GM23338 (cell line): ENCODE measurements at regions not wholly inside any gene's neighbourhood (a gene's known extent, or its start where the extent isn't known, plus 50 kb on each side); places are given as distances from the start of the nearest gene placed in this dataset.

Source experiments
- ATAC-seq: fragments of 200-7000 bp; cut with Tn5 transposase; 3 replicates; pipeline ENCODE4 v1.9.1; 2020
- DNase-seq: peaks from one replicate; pipeline ENCODE4 v3.0.0-alpha.2; 2015; ENCODE audit warnings: low spot score
- H2AFZ ChIP-seq: fragments of 200-600 bp; sonication (generic); 2 replicates; pipeline ENCODE4 v1.8.0; 2016; ENCODE audit warnings: antibody characterized with exemption, mild to moderate bottlenecking, moderate library complexity
- H3F3A ChIP-seq: fragments of 200-600 bp; sonication (generic); replicated peaks from 2 replicates; pipeline ENCODE4 v1.8.0; 2017; ENCODE audit warnings: antibody characterized with exemption, mixed run types, low read depth
- H3K27ac ChIP-seq: fragments of 200-600 bp; sonication (generic); 2 replicates; pipeline ENCODE4 v1.6.1; 2016; ENCODE audit warnings: low read depth
- H3K27me3 ChIP-seq: fragments of 200-600 bp; sonication (generic); 2 replicates; pipeline ENCODE4 v1.8.0; 2016; ENCODE audit warnings: mild to moderate bottlenecking, mixed run types, moderate library complexity; ENCODE audit not compliant: insufficient read depth
- H3K36me3 ChIP-seq: fragments of 200-600 bp; sonication (generic); 2 replicates; pipeline ENCODE4 v1.8.0; 2016; ENCODE audit warnings: mild to moderate bottlenecking; ENCODE audit not compliant: insufficient read depth
- H3K4me1 ChIP-seq: fragments of 200-600 bp; sonication (generic); 2 replicates; pipeline ENCODE4 v1.8.0; 2016; ENCODE audit warnings: mild to moderate bottlenecking, moderate library complexity; ENCODE audit not compliant: insufficient read depth
- H3K4me2 ChIP-seq: fragments of 200-600 bp; sonication (generic); 2 replicates; pipeline ENCODE4 v1.7.1; 2017; ENCODE audit warnings: mixed run types
- H3K4me3 ChIP-seq: fragments of 200-600 bp; sonication (generic); 2 replicates; pipeline ENCODE4 v1.6.1; 2016; ENCODE audit warnings: mixed run types
- H3K79me2 ChIP-seq: fragments of 200-600 bp; sonication (generic); replicated peaks from 2 replicates; pipeline ENCODE4 v1.8.0; 2017; ENCODE audit warnings: mild to moderate bottlenecking; ENCODE audit not compliant: insufficient read depth
- H3K9me2 ChIP-seq: fragments of 200-600 bp; sonication (generic); 2 replicates; pipeline ENCODE4 v1.8.0; 2017; ENCODE audit not compliant: insufficient read depth
- H4K20me1 ChIP-seq: fragments of 200-600 bp; sonication (generic); replicated peaks from 2 replicates; pipeline ENCODE4 v1.8.0; 2017; ENCODE audit warnings: mild to moderate bottlenecking; ENCODE audit not compliant: insufficient read depth
- H3K27ac Mint-ChIP-seq: 2 replicates; pipeline ENCODE4 v1.8.0; 2020; ENCODE audit warnings: inconsistent platforms, mild to moderate bottlenecking, moderate library complexity, mixed read lengths
- H3K27me3 Mint-ChIP-seq: 3 replicates; pipeline ENCODE4 v1.8.0; 2022; ENCODE audit warnings: low read depth, mild to moderate bottlenecking, moderate library complexity, mixed read lengths, inconsistent platforms; ENCODE audit not compliant: insufficient read depth, poor library complexity
- H3K36me3 Mint-ChIP-seq: 3 replicates; pipeline ENCODE4 v1.8.0; 2021; ENCODE audit warnings: low read depth, mild to moderate bottlenecking, inconsistent platforms, moderate library complexity, mixed read lengths
- H3K4me1 Mint-ChIP-seq: 3 replicates; pipeline ENCODE4 v1.8.0; 2020; ENCODE audit warnings: mild to moderate bottlenecking, inconsistent platforms, mixed read lengths
- H3K4me3 Mint-ChIP-seq: 3 replicates; pipeline ENCODE4 v1.8.0; 2021; ENCODE audit warnings: moderate library complexity, mild to moderate bottlenecking, inconsistent platforms, mixed read lengths
- H3K9me3 Mint-ChIP-seq: 3 replicates; pipeline ENCODE4 v1.8.0; 2020; ENCODE audit warnings: moderate library complexity, mild to moderate bottlenecking, inconsistent platforms, mixed read lengths
- CREB1 ChIP-seq: fragments of 250-450 bp; sonication (Bioruptor Pico); IDR thresholded peaks from 2 replicates; pipeline ENCODE4 v1.5.0; 2020; ENCODE audit warnings: low read depth, mild to moderate bottlenecking, moderate library complexity
- CTCF ChIP-seq, 2 experiments: fragments of 200-600 bp in 1 of 2; sonication (generic) in 1 of 2; conservative IDR thresholded peaks; 2 replicates each; pipeline versions ENCODE4 v1.5.1 to v1.6.1; 2016 to 2017; ENCODE audit warnings: antibody characterized with exemption in 2 of 2, low read depth in 2 of 2, mild to moderate bottlenecking in 2 of 2, moderate library complexity in 1 of 2
- ETS1 ChIP-seq: IDR thresholded peaks from 2 replicates; pipeline ENCODE4 v1.6.1; 2016; ENCODE audit warnings: antibody characterized with exemption
- EZH2 ChIP-seq: fragments of 200-600 bp; sonication (generic); IDR thresholded peaks from one replicate; pipeline ENCODE4 v1.8.0; 2017; ENCODE audit warnings: antibody characterized with exemption, mild to moderate bottlenecking, low read depth; ENCODE audit not compliant: unreplicated experiment
- EZH2phosphoT487 ChIP-seq: fragments of 200-600 bp; sonication (generic); IDR thresholded peaks from one replicate; pipeline ENCODE4 v1.8.1; 2018; ENCODE audit warnings: antibody characterized with exemption; ENCODE audit not compliant: unreplicated experiment
- JUNB ChIP-seq: IDR thresholded peaks from one replicate; pipeline ENCODE4 v1.6.1; 2016; ENCODE audit warnings: antibody characterized with exemption; ENCODE audit not compliant: unreplicated experiment
- POLR2AphosphoS5 ChIP-seq: IDR thresholded peaks from 2 replicates; pipeline ENCODE4 v1.6.1; 2016; ENCODE audit warnings: antibody characterized with exemption, low read depth
- REST ChIP-seq: IDR thresholded peaks from one replicate; pipeline ENCODE4 v1.6.1; 2018; ENCODE audit warnings: antibody characterized with exemption; ENCODE audit not compliant: unreplicated experiment
- STAT1 ChIP-seq: IDR thresholded peaks from one replicate; pipeline ENCODE4 v1.6.1; 2016; ENCODE audit warnings: antibody characterized with exemption; ENCODE audit not compliant: unreplicated experiment
- ZNF114 ChIP-seq: fragments of 250-450 bp; sonication (Bioruptor Pico); IDR thresholded peaks from 2 replicates; pipeline ENCODE4 v1.5.0; 2020; ENCODE audit warnings: mild to moderate bottlenecking, moderate library complexity

GRCh38 chr4:180240670-180241069 lies 2002.5 kb upstream of the TENM3 start (continued):
- TF ChIP-seq STAT1 (no peak), POLR2AphosphoS5 (no peak), CREB1 (CRISPR knock-in tag) (no peak)

- no peak for TF ChIP-seq JUNB
- Histone ChIP-seq H3K9me2 (no peaks in the 10 kb centered on the region), H3K36me3 (no peaks in the 10 kb centered on the region), H3K4me3 (no peak overlapping the region), H4K20me1 (no peaks in the 10 kb centered on the region), H3K27ac (no peak overlapping the region), H3K27me3 (no peaks in the 10 kb centered on the region), H2AFZ (no peak overlapping the region), H3K4me1 (no peaks in the 10 kb centered on the region), H3F3A (no peaks in the 10 kb centered on the region), H3K4me2 (no peak overlapping the region), H3K79me2 (no peaks in the 10 kb centered on the region)
- Mint-ChIP-seq H3K27ac (no peak overlapping the region; the same call in 1 of the 2 replicates), H3K4me3 (no peak overlapping the region), H3K27me3 (no peaks in the 10 kb centered on the region), H3K36me3 (no peaks in the 10 kb centered on the region), H3K9me3 (no peaks in the 10 kb centered on the region), H3K4me1 (no peaks in the 10 kb centered on the region)
- ATAC-seq (no peak), DNase-seq (no peak)
Measured at GRCh38 chr4:180253419-180253818, 1989.8 kb upstream of the TENM3 start.

- peak; percentile 84 for ATAC-seq
- H3K27ac ChIP-seq: no peak overlapping the region
- H3K27me3 ChIP-seq: no peaks in the 10 kb centered on the region
- no peaks in the 10 kb centered on the region for H4K20me1 ChIP-seq
- Mint-ChIP-seq H3K4me1 (peaks cover 7% of the 10 kb centered on the region; the same call in 2 of the 3 replicates), H3K9me3 (no peaks in the 10 kb centered on the region), H3K4me3 (no peak overlapping the region), H3K27me3 (no peaks in the 10 kb centered on the region), H3K27ac (no peak overlapping the region), H3K36me3 (no peaks in the 10 kb centered on the region)
- H3F3A ChIP-seq: no peaks in the 10 kb centered on the region
- no peaks in the 10 kb centered on the region for H3K36me3 ChIP-seq
- TF ChIP-seq POLR2AphosphoS5 (no peak), CTCF (conservative IDR thresholded peaks at IDR 0.05; ENCODE audit: low read depth in 2 of 2) (0 out of 4 replicates have a peak, but pooled peaks of 1 of the 2 experiments have one; percentile 1), ZNF114 (CRISPR knock-in tag) (no peak)
- H3K9me2 ChIP-seq: no peaks in the 10 kb centered on the region
- no peak overlapping the region for H2AFZ ChIP-seq
- H3K79me2 ChIP-seq: no peaks in the 10 kb centered on the region
- no peaks in the 10 kb centered on the region for H3K4me1 ChIP-seq
- H3K4me3 ChIP-seq: no peak overlapping the region
- peak; percentile 19 for DNase-seq
- H3K4me2 ChIP-seq: no peak overlapping the region
Measured at GRCh38 chr4:180261346-180261745, 1981.9 kb upstream of the TENM3 start.

GRCh38 chr4:180280076-180280475 lies 1963.1 kb upstream of the TENM3 start:
- Histone ChIP-seq H3K79me2 (no peaks in the 10 kb centered on the region), H3K27ac (no peak overlapping the region), H3F3A (no peaks in the 10 kb centered on the region), H3K27me3 (no peaks in the 10 kb centered on the region), H3K4me2 (no peak overlapping the region), H4K20me1 (no peaks in the 10 kb centered on the region), H3K9me2 (no peaks in the 10 kb centered on the region; the same call in 1 of the 2 replicates), H3K4me1 (no peaks in the 10 kb centered on the region), H3K36me3 (no peaks in the 10 kb centered on the region), H3K4me3 (no peak overlapping the region), H2AFZ (no peak overlapping the region)
- DNase-seq (no peak), ATAC-seq (no peak)
- Mint-ChIP-seq H3K9me3 (no peaks in the 10 kb centered on the region), H3K27ac (no peak overlapping the region), H3K4me3 (no peak overlapping the region), H3K27me3 (no peaks in the 10 kb centered on the region), H3K36me3 (no peaks in the 10 kb centered on the region), H3K4me1 (peaks cover 3% of the 10 kb centered on the region; the same call in 1 of the 3 replicates)
- TF ChIP-seq STAT1: no peak
- TF ChIP-seq ETS1: no peak
- TF ChIP-seq ZNF114 (CRISPR knock-in tag): no peak
- no peak for TF ChIP-seq EZH2
- no peak for TF ChIP-seq EZH2phosphoT487
- no peak for TF ChIP-seq REST
